Transverse colon (tissue), 3 donors: ENCODE measurements at regions not wholly inside any gene's neighbourhood (a gene's known extent, or its start where the extent isn't known, plus 50 kb on each side); places are given as distances from the start of the nearest gene placed in this dataset.
"Not testable (repeated sequence)": the region's sequence is repeated elsewhere in the genome, so short reads cannot be mapped to it uniquely, and the experiment has no call there.

Experiments used
- CTCF ChIP-seq, 5 experiments: fragments of 200-600 bp in 3 of 5; fragments of 450-650 bp in 2 of 5; sonication (generic) in 3 of 5; IDR thresholded peaks; 1 replicate in 2 of 5; 2 replicates in 3 of 5; pipeline ENCODE4 v1.5.1; 2016 to 2017; ENCODE audit warnings: antibody characterized with exemption in 5 of 5, inconsistent platforms in 3 of 5, mild to moderate bottlenecking in 2 of 5, moderate library complexity in 1 of 5
- EP300 ChIP-seq: sonication (generic); formaldehyde crosslinking; IDR thresholded peaks from one replicate; pipeline ENCODE4 v1.6.1; 2017; ENCODE audit warnings: antibody characterized with exemption, low read depth
- POLR2A ChIP-seq: fragments of 450-650 bp; IDR thresholded peaks from one replicate; pipeline ENCODE4 v1.6.1; 2016; ENCODE audit warnings: antibody characterized with exemption, mild to moderate bottlenecking, moderate library complexity

DNA sequence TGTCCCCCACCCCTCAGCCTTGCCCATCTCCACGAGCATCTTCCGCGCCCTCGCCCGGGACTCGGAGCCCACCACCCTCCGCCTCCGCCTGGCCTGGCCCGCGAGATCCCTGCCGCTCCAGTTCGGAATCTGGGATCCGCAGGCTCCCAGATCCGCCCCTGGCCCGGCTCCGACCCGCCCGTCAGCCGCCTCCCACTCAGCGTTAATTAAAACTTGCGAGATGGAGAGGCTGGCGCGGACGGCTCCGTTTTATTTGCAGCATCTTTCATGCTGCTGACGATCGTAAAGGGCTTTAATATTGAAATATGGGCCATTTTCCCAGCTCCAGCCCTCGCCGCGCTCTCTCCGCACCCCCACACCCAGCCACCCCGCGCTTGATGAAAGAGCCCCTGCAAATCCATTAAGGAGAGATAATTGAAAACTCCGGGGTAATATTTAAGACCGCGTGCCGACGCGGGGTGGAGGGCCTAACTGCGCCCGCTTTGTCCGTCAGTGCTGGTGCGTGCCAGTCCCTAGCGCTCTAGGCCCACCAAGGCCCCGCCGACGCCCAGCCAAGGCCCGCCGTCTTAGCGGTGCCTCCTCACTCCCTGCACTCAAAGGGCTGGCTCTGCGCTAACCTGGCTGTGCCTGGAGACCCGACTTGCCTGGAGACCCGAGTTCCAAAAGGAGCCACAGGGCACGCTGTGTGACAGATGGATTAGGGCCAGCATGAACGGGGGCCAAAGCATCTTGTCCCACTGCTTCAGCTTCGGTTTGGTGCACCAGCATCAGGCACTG is 53.4 kb downstream of the HOXC4 start:
- TF ChIP-seq EP300; CTCF (IDR thresholded peaks at IDR 0.05); POLR2A: not testable (repeated sequence)
